Breast epithelium (tissue), 4 donors: ENCODE measurements at regions not wholly inside any gene's neighbourhood (a gene's known extent, or its start where the extent isn't known, plus 50 kb on each side); places are given as distances from the start of the nearest gene placed in this dataset.

Source experiments
- DNase-seq, 2 donors: peaks; one replicate each; pipeline ENCODE4 v3.0.0-alpha.2; 2019; ENCODE audit warnings: low spot score in 2 of 2
- H3K27ac ChIP-seq, 2 donors: fragments of 200-600 bp; sonication (generic) in 1 of 2; one replicate each; pipeline ENCODE4 v1.5.1; 2016 to 2019; ENCODE audit warnings: mild to moderate bottlenecking in 1 of 2
- H3K27me3 ChIP-seq, 2 donors: fragments of 200-600 bp; sonication (generic) in 1 of 2; one replicate each; pipeline versions ENCODE4 v1.5.1 to v1.6.0; 2017 to 2019; ENCODE audit warnings: control low read depth in 1 of 2, mild to moderate bottlenecking in 1 of 2
- H3K36me3 ChIP-seq: fragments of 200-600 bp; one replicate; pipeline ENCODE4 v1.5.1; 2019
- H3K4me1 ChIP-seq, 2 donors: fragments of 200-600 bp; sonication (generic); one replicate each; pipeline ENCODE4 v1.5.1; 2016 to 2019; ENCODE audit warnings: control low read depth in 1 of 2
- H3K4me3 ChIP-seq, 3 donors: fragments of 200-600 bp; sonication (generic); 1 replicate in 2 of 3; 2 replicates in 1 of 3; pipeline ENCODE4 v1.5.1; 2016 to 2019; ENCODE audit warnings: mild to moderate bottlenecking in 3 of 3, moderate library complexity in 2 of 3
- H3K9me3 ChIP-seq, 2 donors: fragments of 200-600 bp; sonication (generic) in 1 of 2; one replicate each; pipeline ENCODE4 v1.5.1; 2016 to 2019; ENCODE audit warnings: control low read depth in 1 of 2
- POLR2A ChIP-seq: fragments of 450-650 bp; IDR thresholded peaks from one replicate; pipeline ENCODE4 v1.6.1; 2016; ENCODE audit warnings: antibody characterized with exemption, mild to moderate bottlenecking, moderate library complexity
- POLR2AphosphoS5 ChIP-seq, 3 donors: sonication (generic); formaldehyde crosslinking; IDR thresholded peaks; one replicate each; pipeline ENCODE4 v1.6.1; 2017; ENCODE audit warnings: antibody characterized with exemption in 3 of 3
- intact Hi-C: fragments of 100-400 bp; cut with DNase I; formaldehyde crosslinking; loops from one replicate; pipeline ENCODE4 v1.15.1; 2023; ENCODE audit warnings: low total_unique reads
- TF ChIP-seq, protein P1 (sequence below), 3 donors: fragments of 450-650 bp; IDR thresholded peaks; one replicate each; pipeline ENCODE4 v1.5.1; 2016 to 2017; ENCODE audit warnings: antibody characterized with exemption in 3 of 3, mild to moderate bottlenecking in 3 of 3, moderate library complexity in 3 of 3

DNA sequence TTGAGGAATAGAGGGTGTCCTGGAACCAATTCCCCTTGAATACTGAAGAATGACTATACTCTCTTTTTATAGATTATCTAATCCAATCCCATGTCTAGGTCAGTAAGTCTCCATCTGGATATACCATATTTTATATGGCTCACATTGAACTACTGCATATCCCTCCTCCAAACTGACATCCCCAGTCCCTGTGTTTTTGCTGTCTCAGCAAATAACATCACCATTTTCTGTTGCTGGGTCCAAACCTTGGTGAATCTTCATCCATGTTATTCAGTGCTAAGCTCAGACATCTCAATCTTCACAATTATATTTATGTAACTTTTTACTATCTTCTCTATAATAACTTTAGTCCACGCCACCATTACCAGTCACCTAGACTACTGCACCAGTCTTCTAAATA is 269.6 kb upstream of the CNTNAP4 start:
- TF ChIP-seq POLR2AphosphoS5 (IDR thresholded peaks at IDR 0.05): no peak
- no peak for TF ChIP-seq POLR2A
- TF ChIP-seq, protein P1, sequence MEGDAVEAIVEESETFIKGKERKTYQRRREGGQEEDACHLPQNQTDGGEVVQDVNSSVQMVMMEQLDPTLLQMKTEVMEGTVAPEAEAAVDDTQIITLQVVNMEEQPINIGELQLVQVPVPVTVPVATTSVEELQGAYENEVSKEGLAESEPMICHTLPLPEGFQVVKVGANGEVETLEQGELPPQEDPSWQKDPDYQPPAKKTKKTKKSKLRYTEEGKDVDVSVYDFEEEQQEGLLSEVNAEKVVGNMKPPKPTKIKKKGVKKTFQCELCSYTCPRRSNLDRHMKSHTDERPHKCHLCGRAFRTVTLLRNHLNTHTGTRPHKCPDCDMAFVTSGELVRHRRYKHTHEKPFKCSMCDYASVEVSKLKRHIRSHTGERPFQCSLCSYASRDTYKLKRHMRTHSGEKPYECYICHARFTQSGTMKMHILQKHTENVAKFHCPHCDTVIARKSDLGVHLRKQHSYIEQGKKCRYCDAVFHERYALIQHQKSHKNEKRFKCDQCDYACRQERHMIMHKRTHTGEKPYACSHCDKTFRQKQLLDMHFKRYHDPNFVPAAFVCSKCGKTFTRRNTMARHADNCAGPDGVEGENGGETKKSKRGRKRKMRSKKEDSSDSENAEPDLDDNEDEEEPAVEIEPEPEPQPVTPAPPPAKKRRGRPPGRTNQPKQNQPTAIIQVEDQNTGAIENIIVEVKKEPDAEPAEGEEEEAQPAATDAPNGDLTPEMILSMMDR (IDR thresholded peaks at IDR 0.05): no peak
- Histone ChIP-seq H3K27ac (no peak overlapping the region), H3K27me3 (no peaks in the 10 kb centered on the region), H3K4me3 (no peak overlapping the region), H3K36me3 (no peaks in the 10 kb centered on the region), H3K4me1 (no peaks in the 10 kb centered on the region), H3K9me3 (no peaks in the 10 kb centered on the region)
- no peak for DNase-seq
- intact Hi-C loops: no loop called here

DNA sequence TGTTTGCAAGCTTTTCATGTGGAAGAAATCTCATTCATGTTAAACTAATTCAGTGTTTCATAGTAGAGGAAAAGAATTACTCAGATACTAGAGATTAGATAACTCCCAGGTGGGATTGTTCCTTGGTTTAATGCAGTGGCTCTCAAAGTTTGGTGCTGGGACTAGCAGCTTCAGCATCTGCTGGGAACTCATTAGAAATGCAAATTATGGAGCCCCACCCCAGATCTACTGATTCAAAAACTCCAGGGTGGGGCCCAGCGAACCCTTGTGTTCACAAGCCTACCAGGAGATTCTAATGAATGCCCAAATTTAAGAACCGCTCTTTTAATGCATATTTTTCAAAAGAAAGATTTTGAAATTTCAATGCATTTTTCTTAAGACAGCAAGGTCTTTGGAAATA is 253.4 kb upstream of the CNTNAP4 start:
- Histone ChIP-seq H3K4me3 (no peak overlapping the region), H3K27me3 (no peaks in the 10 kb centered on the region), H3K27ac (no peak overlapping the region), H3K9me3 (peaks cover 0 to 4% of the 10 kb centered on the region in 2 donors), H3K4me1 (no peaks in the 10 kb centered on the region), H3K36me3 (no peaks in the 10 kb centered on the region)
- intact Hi-C loops: no loop called here
- TF ChIP-seq POLR2A: no peak
- TF ChIP-seq POLR2AphosphoS5 (IDR thresholded peaks at IDR 0.05): no peak
- TF ChIP-seq, protein P1 (IDR thresholded peaks at IDR 0.05): no peak
- no peak for DNase-seq

GRCh38 chr16:76035689-76036088 is 241.5 kb upstream of the CNTNAP4 start:
- no peaks in the 10 kb centered on the region for H3K4me1 ChIP-seq
- intact Hi-C loops: no loop called here
- H3K36me3 ChIP-seq: no peaks in the 10 kb centered on the region
- H3K9me3 ChIP-seq: peaks cover 0 to 9% of the 10 kb centered on the region in 2 donors
- no peak for DNase-seq
- no peaks in the 10 kb centered on the region for H3K27me3 ChIP-seq
- TF ChIP-seq POLR2AphosphoS5 (IDR thresholded peaks at IDR 0.05) (no peak), POLR2A (no peak)
- TF ChIP-seq, protein P1 (IDR thresholded peaks at IDR 0.05): no peak
- H3K27ac ChIP-seq: no peak overlapping the region
- H3K4me3 ChIP-seq: no peak overlapping the region

DNA sequence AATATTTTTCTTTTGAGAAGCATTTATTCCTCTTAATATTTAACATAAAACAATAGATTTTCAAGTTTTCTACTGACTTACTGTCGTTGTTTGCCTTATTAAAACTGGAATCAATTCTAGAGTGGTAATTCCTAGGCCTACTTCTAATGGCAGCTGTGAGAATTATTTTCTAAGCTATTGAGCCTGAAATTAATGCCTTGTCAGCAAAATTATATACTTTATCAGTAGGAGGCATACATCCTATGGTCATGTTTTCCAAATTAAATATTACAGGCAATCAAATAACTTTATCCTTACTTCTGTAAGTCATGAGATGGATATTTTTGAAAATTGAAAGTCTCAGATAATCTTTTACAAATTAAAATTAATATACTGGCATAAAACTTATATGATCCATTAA is 239.1 kb upstream of the CNTNAP4 start:
- no peak overlapping the region for H3K27ac ChIP-seq
- no peak overlapping the region for H3K4me3 ChIP-seq

DNA sequence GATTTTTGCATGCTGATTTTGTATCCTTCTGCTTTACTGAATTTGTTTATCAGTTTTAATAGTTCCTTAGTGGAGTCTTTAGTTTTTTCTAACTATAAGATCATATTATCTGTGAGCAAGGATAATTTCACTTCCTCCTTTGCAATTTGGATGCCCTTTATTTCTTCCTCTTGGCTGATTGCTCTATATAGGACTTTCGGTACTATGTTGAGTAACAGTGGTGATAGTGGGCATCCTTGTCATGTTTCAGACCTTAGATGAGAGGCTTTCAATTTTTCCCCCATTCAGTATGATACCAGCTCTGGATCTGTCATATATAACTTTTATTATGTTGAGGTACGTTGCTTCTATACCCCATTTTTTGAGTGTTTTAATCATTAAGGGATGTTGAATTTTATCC is 224.5 kb upstream of the CNTNAP4 start:
- no peaks in the 10 kb centered on the region for H3K27me3 ChIP-seq
- no peak overlapping the region for H3K27ac ChIP-seq
- no peaks in the 10 kb centered on the region for H3K4me1 ChIP-seq
- no peak overlapping the region for H3K4me3 ChIP-seq
- intact Hi-C loops: no loop called here
- H3K9me3 ChIP-seq: peaks cover 0 to 7% of the 10 kb centered on the region in 2 donors
- TF ChIP-seq, protein P1 (IDR thresholded peaks at IDR 0.05): no peak
- no peak for TF ChIP-seq POLR2AphosphoS5 (IDR thresholded peaks at IDR 0.05)
- TF ChIP-seq POLR2A: no peak
- DNase-seq: no peak
- no peaks in the 10 kb centered on the region for H3K36me3 ChIP-seq

More for the DNA sequence above, 239.1 kb upstream of the CNTNAP4 start:
- no peak for TF ChIP-seq POLR2AphosphoS5 (IDR thresholded peaks at IDR 0.05)
- TF ChIP-seq POLR2A: no peak
- TF ChIP-seq, protein P1 (IDR thresholded peaks at IDR 0.05): no peak
- Histone ChIP-seq H3K36me3 (no peaks in the 10 kb centered on the region), H3K27me3 (no peaks in the 10 kb centered on the region), H3K9me3 (peaks cover 0 to 9% of the 10 kb centered on the region in 2 donors), H3K4me1 (no peaks in the 10 kb centered on the region)
- intact Hi-C loops: no loop called here
- DNase-seq: no peak
